Hepatocyte (in vitro differentiated cells): ENCODE measurements at regions not wholly inside any gene's neighbourhood (a gene's known extent, or its start where the extent isn't known, plus 50 kb on each side); places are given as distances from the start of the nearest gene placed in this dataset.

Experiments
- DNase-seq: peaks from one replicate; pipeline ENCODE4 v3.0.0-alpha.2; 2016; ENCODE audit warnings: low spot score
- H2AFZ ChIP-seq: fragments of 200-600 bp; sonication (generic); 2 replicates; pipeline ENCODE4 v1.6.0; 2016; ENCODE audit warnings: antibody characterized with exemption, mild to moderate bottlenecking
- H3K27ac ChIP-seq: fragments of 200-600 bp; sonication (generic); 2 replicates; pipeline ENCODE4 v1.5.1; 2016; ENCODE audit warnings: mild to moderate bottlenecking
- H3K27me3 ChIP-seq: fragments of 200-600 bp; sonication (generic); 2 replicates; pipeline ENCODE4 v1.6.1; 2016
- H3K36me3 ChIP-seq: fragments of 200-600 bp; sonication (generic); replicated peaks from 2 replicates; pipeline ENCODE4 v1.5.1; 2016; ENCODE audit warnings: low read depth; ENCODE audit not compliant: insufficient read depth
- H3K4me1 ChIP-seq: fragments of 200-600 bp; sonication (generic); 2 replicates; pipeline ENCODE4 v1.5.1; 2016; ENCODE audit warnings: mild to moderate bottlenecking, moderate library complexity; ENCODE audit not compliant: insufficient read depth
- H3K4me2 ChIP-seq: fragments of 200-600 bp; sonication (generic); 2 replicates; pipeline ENCODE4 v1.6.0; 2016
- H3K4me3 ChIP-seq: fragments of 200-600 bp; sonication (generic); 2 replicates; pipeline ENCODE4 v1.5.1; 2016; ENCODE audit warnings: mild to moderate bottlenecking
- H3K79me2 ChIP-seq: fragments of 200-600 bp; sonication (generic); 2 replicates; pipeline ENCODE4 v1.6.0; 2017; ENCODE audit warnings: mild to moderate bottlenecking
- H3K9me2 ChIP-seq: fragments of 200-600 bp; sonication (generic); replicated peaks from 2 replicates; pipeline ENCODE4 v1.6.0; 2017; ENCODE audit warnings: mild to moderate bottlenecking; ENCODE audit not compliant: insufficient read depth
- H3K9me3 ChIP-seq: fragments of 200-600 bp; sonication (generic); 2 replicates; pipeline ENCODE4 v1.5.1; 2016; ENCODE audit warnings: low read depth, mild to moderate bottlenecking
- H4K20me1 ChIP-seq: fragments of 200-600 bp; sonication (generic); 2 replicates; pipeline ENCODE4 v1.6.0; 2016; ENCODE audit warnings: mild to moderate bottlenecking; ENCODE audit not compliant: insufficient read depth, poor library complexity, severe bottlenecking
- CTCF ChIP-seq: fragments of 200-600 bp; sonication (generic); IDR thresholded peaks from 2 replicates; pipeline ENCODE4 v1.5.1; 2016; ENCODE audit warnings: antibody characterized with exemption, mild to moderate bottlenecking; ENCODE audit not compliant: poor library complexity
- EZH2 ChIP-seq: fragments of 200-600 bp; sonication (generic); IDR thresholded peaks from 2 replicates; pipeline ENCODE4 v1.6.1; 2016; ENCODE audit warnings: antibody characterized with exemption, mild to moderate bottlenecking, borderline replicate concordance
- EZH2phosphoT487 ChIP-seq: fragments of 200-600 bp; sonication (generic); IDR thresholded peaks from one replicate; pipeline ENCODE4 v1.6.1; 2018; ENCODE audit warnings: antibody characterized with exemption, mild to moderate bottlenecking, low read depth, moderate library complexity; ENCODE audit not compliant: unreplicated experiment, severe bottlenecking
- WGBS: methylation state at CpG from one replicate; pipeline ENCODE4 v1.1.6; 2016; ENCODE audit warnings: low lambda C conversion rate; ENCODE audit errors: missing lambda C conversion rate; 5-methylcytosine and 5-hydroxymethylcytosine counted together

GRCh38 chr5:120082316-120083068, 381.6 kb upstream of the PRR16 start:
- Histone ChIP-seq H3K9me2 (no peaks in the 10 kb centered on the region), H3K79me2 (no peaks in the 10 kb centered on the region), H3K4me1 (no peaks in the 10 kb centered on the region), H3K36me3 (no peaks in the 10 kb centered on the region), H4K20me1 (no peaks in the 10 kb centered on the region), H2AFZ (no peak overlapping the region), H3K9me3 (no peaks in the 10 kb centered on the region), H3K27me3 (no peaks in the 10 kb centered on the region), H3K4me2 (no peak overlapping the region), H3K4me3 (no peak overlapping the region), H3K27ac (no peak overlapping the region)
- TF ChIP-seq EZH2 (no peak), CTCF (no peak), EZH2phosphoT487 (no peak)
- 93% methylated on average over 3 of the region's 3 CpGs for WGBS
- DNase-seq = no peak

GRCh38 chr5:120083851-120084542, 380.1 kb upstream of the PRR16 start:
- H3K27ac ChIP-seq = no peak overlapping the region

DNA sequence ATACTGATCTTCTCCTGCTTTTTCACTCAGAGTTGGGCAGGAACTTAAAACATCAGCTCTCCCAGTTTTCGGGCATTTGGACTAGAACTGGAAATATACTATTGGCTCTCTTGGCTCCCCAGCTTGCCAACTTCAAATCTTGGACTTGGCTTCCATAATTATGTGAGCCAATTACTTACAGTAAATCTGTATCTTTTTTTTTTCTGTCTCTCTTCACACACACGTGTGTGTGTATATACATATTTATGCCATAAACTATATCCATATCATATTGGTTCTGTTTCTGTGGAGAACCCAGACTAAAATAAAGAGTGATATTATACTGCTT, 379.6 kb upstream of the PRR16 start:
- Histone ChIP-seq H3K4me2 (no peak overlapping the region), H3K27me3 (no peaks in the 10 kb centered on the region), H3K4me1 (no peaks in the 10 kb centered on the region), H2AFZ (no peak overlapping the region), H3K36me3 (no peaks in the 10 kb centered on the region), H3K9me2 (no peaks in the 10 kb centered on the region), H3K4me3 (no peak overlapping the region), H3K79me2 (no peaks in the 10 kb centered on the region), H3K9me3 (no peaks in the 10 kb centered on the region), H3K27ac (no peak overlapping the region), H4K20me1 (no peaks in the 10 kb centered on the region)
- WGBS = 86% methylated on average over 2 of the region's 2 CpGs
- no peak for DNase-seq
- TF ChIP-seq CTCF (no peak), EZH2 (no peak), EZH2phosphoT487 (no peak)

More at GRCh38 chr5:120083851-120084542, 380.1 kb upstream of the PRR16 start:
- H3K36me3 ChIP-seq = no peaks in the 10 kb centered on the region
- no peaks in the 10 kb centered on the region for H3K9me2 ChIP-seq
- no peaks in the 10 kb centered on the region for H3K79me2 ChIP-seq
- H3K4me1 ChIP-seq = no peaks in the 10 kb centered on the region
- no peak overlapping the region for H3K4me3 ChIP-seq
- DNase-seq = no peak
- H4K20me1 ChIP-seq = no peaks in the 10 kb centered on the region
- TF ChIP-seq EZH2phosphoT487 (no peak), EZH2 (no peak), CTCF (no peak)
- H2AFZ ChIP-seq = no peak overlapping the region
- H3K27me3 ChIP-seq = no peaks in the 10 kb centered on the region
- H3K9me3 ChIP-seq = no peaks in the 10 kb centered on the region
- H3K4me2 ChIP-seq = no peak overlapping the region
